NCI-H226 (cell line): ENCODE measurements at regions not wholly inside any gene's neighbourhood (a gene's known extent, or its start where the extent isn't known, plus 50 kb on each side); places are given as distances from the start of the nearest gene placed in this dataset.
A peak's percentile ranks its signal among the peaks of the same experiment; 100 is the strongest.

Experiments
- DNase-seq: peaks from one replicate; pipeline ENCODE4 v3.0.0-alpha.2; 2015

DNA sequence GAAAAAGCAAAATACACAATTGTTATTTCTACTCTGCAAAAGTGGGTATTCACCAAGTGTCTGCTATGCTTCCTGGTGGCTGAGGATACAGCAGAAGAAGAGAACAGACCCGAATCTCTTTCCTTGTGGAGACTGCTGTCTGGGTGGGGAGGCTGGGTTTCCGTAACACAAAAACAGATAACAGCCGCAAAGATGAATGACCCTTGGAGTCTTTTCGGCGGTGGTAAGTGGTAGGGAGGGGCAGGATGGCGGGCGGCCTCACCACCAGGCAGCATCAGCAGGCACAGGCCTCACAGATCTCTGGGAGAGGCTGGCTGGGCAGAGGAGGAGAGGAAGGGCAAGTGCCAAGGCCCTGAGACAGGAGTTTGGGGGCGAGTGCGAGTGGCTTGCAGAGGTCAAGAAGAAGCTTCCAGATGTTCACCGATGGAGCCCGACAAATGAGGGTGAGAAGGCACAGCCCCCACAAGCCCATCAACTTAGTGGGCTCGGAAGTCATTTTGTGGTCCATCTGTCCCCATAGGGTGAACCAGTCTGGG lies 164.2 kb downstream of the RHOU start:
- DNase-seq: no peak

DNA sequence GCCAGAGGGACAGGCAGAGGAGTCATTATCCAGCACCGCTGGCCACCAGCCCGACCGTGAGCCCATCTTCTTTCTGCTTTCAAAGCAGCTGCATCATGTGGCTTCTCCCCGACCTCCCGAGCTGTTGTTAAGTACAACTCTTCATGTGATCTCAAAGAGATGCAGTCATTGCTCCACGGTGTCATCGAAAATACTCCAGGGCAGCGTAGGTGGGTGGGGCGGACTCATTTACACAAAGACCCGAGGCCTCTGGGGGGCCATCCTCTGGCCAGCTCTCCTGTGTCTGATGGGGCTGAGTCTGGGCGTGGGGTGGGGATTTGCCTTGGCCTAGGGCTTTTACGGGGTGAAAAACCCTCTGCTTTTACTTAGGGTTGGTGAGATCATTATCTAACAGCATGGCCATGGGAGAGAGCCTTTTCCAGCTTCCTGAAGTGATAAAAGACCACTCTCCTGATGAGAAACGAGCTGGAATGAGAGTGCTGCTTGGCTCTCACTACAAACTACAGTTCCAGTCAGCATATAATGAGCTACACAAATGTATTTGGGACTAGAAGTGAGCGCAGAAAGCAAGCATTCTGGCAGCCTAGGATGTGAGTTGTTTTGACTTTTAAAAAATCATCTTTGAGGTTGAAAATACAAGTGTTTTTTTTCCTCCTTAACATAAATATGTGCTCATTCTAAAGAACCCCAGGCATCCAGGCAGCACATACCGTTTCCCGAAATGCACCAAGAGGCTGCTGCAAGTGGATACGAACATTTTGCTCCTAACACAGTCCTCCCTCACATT lies 165.0 kb downstream of the RHOU start:
- no peak for DNase-seq

DNA sequence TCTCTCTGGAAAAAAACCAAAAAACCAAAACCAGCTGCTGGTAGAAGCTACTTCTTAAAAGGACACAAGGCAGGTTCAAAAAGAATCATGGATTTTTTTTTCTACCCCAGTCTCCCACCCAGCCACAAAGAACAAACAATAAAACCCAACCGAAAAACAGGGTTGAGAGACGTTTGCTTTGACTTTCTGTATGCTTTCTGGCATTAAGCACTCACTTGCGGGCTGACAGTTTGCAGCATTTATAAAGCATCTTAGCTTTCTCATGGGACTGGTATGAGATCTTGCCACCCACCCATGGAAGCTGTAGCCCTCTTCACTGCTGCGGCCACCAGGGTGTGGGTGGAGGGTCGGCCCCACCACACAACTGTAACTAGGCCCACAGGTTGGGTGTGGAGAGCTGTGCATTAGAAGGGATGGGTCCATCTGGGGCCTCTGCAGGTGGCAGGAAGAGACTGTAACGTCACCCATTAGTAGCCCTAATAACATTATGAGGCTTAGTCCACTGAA lies 165.7 kb downstream of the RHOU start:
- no peak for DNase-seq

DNA sequence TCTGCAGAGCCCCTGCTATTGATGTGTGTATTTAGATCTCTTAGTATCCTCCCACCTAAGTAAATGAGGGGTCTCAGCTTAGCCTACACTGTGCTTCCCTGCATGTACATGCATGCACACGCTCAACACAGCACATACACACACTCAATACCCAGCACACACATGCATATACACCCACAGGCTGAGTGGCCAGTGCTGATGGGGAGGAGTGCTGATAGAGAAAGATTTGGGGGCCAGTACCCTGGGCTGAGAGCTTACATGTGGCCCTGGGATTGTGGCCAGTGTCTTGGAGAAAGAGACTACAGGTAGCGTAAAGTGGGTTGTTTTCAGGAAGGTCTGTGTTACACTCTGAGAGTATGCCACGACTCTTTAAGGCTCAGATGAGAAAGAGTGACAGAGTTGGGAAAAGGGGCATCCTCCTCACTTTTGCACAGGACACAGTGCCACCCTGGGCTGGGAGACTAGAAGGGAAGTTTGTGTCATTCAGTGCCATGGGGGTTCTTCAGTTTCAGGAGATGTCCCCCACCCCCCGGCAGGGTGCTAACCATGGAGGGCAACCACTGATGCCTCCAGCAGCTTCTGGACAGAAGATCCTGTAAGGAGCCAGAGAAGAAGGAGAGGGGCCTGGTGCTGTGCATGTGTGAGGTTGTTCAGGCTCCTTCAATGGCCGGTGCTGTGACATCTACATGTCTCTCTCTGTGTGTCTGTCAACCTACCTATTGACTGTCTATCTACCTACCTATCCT lies 166.8 kb downstream of the RHOU start:
- DNase-seq: no peak

DNA sequence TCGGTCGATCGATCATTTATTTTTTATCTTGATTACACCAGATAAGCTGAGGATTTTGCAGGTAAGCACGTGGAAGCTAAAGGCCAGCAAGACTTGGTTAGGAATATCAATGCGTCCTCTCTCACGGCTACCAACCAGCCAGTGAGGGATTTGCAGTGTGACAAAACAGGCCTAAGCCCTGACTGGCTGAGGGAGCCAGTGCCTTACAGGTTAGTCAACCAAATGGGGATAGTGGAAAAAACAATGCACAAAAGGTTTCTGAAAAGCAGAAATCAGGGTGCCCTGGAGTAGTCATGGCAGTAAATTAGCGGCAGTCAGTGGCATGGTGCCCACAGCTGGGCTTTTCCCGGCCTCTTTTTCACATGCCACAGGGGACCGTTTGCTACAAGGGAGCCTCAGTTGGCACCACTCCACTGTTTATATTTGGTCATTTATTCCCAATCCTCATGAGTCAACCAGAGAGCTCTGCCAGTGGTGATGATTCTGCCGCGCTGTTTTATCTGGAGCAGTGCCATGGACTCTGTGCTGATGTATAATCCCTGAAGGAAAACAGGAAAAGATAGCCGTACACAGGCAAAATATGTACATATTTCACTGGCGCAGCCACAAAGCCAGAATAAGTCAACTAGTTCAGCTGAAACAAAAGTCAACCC lies 167.6 kb downstream of the RHOU start:
- DNase-seq: peak; percentile 80

DNA sequence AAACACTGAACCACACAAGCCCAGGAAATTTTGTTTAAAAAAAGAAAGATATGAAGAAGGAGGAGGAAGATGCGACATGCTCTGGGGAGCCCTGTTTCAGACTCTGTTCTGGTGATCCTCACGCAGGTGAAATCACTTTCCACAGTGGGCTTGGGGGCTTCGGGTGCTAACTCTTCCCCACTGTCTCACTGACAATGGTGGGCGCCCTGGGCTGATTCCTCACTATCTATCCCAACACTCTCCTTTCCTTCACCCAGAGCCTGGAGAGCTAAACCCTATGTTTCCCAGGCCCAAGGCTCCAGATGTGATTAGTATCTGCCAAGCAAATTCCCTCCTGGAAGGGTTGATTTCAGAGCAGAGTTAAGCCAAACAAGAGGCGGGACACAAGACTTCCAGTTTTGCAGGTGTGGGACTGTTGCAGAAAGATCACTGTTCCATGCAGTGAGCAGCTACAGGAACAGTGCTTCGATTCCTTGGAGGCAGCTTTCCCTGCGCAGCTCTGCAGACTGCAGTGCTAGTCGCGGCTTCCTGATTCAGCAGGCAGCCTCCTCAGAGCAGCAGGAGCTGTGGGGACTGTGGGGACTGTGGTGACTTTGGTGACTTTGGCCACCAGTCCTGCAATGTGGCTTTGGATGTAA lies 168.3 kb downstream of the RHOU start:
- DNase-seq: no peak

DNA sequence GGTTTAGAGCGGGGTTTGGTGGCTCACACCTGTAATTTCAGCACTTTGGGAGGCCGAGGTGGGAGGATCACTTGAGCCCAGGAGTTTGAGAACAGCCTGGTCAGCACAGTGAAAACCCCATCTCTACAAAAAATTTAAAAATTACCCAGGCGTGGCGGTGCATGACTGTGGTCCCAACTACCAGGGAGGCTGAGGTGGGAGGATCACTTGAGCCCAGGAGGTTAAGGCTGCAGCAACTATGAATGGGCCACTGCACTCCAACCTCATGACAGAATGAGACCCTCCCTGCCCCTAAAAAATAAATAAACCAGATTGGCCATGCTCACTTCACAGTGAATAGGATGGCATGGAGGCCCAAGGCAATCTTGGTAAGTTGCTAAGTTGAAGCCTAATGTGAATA lies 168.9 kb downstream of the RHOU start:
- DNase-seq: no peak

DNA sequence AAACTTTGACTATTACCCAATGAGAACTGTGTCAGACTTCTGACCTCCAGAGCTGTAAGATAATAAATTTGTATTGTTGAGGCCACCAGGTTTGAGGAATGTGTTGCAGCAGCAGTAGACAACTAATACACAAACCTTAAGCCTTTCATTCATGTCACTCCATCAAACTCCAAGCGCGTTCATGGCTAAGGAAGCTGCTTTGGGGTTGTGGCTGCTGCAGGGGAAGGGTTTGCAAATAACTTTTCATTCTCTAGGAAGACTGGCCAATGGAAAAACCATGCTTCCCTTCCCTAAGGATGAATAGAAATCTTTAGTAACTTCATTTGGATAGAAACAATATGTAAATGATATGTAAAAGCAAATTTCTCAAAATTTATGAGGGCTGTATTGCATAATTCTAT lies 170.4 kb downstream of the RHOU start:
- DNase-seq: no peak

DNA sequence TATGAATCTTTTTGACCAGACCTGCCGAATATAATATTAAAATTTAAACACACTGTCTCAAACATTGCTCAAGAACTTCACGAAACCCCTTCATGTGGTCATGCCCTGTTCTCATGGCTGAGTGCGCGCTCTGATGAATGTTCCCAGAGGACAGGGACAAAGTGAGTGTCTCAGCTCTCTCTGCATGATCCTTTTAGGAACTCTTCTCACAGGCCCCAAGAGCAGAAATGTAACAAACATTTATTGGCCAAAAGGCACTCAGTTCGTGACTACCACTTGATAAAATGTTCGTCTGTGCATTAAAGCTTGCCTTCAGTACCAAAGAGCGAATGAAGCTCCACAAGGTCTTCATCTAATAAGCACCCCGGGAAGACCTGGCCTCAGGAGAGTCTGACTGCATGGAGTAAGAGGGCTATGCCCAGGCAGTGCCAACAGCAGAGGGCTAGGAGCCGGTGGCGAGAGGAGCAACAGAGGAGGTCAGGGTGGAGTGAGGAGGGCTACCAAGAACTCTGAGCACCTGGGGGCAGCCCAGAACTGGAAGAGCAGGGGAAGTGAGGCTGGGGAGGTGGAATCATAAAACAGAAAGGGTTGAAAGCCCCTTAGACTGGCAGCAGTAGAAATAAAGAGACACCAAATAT lies 171.1 kb downstream of the RHOU start:
- DNase-seq: no peak

DNA sequence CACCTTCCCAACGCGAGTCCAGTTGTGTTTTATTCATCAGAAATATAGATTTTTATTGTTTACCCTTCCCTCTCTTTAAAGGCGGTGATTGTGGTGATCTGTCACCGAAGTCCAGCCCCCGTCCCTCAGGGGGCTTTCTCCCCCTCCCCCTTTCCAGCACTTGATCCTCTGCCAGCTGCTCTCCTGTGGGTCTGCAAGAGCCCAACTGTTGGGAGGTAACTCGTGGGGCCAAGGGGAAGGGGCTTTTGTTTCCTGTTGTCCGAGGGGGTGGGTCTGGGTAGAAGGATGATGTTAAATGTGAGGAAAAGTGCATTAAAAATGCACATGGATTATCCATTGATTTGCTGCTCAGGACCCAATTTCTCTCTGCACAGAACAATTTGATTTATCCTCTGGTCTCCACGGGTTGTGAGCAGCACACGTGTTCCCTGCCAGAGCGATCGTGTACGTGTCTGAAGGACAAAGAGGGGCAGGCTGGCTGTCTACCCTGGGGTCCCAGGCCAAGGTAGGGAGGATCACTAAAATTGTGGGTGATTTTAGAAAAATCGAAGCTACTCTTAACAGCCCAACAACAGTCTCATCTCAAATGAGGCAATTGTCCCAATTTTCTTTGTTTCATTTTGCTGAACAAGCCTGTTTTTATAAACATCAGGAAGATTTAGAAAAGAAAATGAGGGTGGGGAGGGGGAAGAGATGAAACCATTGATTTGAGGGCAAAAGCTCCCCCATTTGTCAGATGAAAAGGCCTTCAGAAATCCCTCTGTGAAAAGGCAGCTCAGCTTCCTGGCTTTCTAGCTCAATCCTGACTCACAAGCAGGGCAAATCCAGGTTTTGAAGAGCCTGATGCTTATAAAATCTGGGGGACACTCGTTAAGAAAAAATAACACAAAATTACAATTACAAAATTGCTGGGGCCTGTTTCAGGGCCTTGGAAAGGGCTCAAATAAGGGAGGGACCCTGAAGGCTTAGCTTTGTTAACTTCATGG lies 176.2 kb downstream of the RHOU start:
- DNase-seq: no peak

DNA sequence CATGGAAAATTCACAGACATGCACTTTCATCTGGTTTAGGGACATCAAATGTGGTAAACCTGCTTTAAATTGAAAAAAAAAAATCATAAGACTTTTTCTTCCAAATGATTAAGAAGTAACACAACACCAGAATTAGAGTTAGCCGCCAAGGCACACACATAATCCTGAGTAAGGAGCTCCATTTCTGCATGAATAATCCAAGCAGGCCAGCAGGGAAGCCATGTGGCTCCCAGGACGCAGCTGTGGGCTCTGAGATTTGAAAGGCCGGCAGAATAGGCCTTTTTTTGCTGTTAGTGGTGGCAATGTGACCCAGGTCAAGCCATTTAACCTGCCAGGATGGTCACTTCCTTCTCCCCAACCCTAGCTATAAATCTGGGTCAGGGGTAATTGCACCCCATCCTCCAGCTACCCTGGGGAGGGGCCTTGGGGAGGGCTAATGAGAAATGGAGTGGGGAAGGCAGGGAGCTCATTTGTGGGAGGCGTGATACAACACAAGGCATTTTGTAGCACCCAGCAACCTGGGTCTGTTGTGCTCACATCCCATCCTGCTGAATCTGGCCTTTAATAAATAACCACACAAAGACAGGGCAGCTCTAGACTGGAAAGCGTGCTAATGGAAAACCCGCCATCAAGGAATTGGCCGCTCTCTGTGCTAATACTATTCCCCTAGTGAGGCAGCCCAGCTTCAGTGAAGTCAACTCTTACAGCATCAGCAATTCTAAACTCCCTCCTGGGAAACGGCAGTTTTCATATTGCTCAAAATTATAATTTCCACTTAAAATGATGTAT lies 178.5 kb downstream of the RHOU start:
- DNase-seq: no peak

DNA sequence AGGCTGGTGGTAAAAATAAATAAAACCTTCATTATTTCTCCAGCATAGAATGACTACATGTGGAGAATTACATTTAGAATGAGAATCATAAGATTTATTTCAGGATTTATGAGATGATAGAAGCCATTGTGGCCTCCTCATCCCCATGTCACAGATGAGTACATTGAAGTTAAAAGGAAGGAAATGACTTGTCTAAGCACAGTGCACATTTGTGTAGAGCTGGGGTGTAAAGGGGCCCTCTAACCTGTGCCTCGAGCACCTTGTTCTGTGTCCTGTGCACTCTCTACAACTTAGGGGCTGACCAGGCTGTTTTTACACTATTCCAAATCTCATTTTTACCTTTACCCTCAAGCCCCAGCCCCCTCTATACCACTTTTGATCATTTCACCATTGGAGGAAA lies 179.4 kb downstream of the RHOU start:
- DNase-seq: no peak

DNA sequence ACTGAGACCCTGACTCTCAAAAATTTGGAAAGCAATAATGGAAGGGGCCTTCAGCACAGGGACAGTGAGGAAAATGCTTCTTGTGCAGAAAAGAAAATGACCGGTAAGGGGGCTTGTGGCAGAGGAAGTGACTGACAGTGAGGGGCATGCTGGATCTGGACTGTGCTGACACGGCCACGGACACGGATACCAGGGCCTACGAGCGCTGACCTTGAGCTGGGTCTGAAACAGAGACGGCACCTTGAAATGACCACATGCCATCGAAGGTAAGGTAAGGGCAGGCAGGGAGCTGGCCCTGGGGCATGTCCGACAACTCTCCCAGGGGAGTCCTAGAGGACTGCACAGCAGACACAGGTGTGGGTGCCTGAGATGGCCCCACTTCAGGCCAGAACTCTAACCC lies 182.1 kb downstream of the RHOU start:
- DNase-seq: no peak

DNA sequence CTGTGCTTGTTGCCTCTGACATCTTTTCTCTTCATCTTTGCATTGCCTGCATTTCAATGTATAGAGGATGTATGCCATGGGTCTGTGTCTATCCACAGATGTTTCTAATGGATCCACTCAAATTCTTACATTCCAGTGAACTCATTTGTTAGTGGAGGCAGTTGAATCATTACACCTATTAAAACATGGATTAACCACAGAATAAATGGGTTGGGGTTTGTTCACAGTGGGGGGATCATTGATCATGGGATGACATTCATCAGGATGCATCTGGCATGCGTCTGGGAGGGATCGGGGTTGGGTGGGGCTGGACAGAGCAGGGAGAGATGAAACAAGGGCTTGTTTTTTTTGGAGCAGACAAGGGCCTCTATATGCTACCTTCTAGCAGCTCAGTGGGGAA lies 182.5 kb downstream of the RHOU start:
- no peak for DNase-seq

DNA sequence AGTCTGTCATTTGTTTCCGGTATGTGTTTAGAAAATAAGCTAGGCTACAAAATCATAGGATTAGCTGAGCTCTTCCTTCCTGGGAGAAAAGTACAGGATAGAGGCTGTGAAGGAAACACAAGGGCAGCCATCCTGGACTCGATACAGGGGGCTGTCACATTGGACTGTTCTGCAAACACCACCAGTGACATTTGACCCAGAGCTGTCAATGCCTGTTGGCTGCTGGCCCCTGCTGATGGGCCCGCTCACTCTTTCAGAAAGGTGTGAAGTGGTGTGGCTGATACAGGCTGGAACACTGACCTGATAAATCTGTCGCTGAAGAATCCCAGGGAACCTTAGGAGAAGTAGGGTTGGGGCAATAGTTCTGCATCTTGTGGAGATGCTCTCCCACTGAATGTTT lies 183.1 kb downstream of the RHOU start:
- no peak for DNase-seq

DNA sequence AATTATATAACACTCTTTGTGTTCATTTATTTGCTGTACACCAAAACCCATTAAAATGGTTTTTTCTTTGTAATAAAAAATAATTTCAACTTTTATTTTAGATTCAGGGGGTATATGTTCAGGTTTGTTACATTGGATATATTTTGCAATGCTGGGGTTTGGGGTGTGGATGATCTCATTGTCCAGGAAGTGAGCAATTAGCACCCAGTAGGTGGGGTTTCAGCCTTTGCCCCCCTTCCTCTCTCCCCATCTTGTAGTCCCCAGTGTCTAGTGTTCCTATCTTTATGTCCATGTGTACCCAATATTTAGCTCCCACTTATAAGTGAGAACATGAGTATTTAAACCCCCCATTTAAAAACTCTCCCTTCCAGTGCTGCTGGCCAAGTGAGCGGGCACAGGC lies 184.6 kb downstream of the RHOU start:
- no peak for DNase-seq

DNA sequence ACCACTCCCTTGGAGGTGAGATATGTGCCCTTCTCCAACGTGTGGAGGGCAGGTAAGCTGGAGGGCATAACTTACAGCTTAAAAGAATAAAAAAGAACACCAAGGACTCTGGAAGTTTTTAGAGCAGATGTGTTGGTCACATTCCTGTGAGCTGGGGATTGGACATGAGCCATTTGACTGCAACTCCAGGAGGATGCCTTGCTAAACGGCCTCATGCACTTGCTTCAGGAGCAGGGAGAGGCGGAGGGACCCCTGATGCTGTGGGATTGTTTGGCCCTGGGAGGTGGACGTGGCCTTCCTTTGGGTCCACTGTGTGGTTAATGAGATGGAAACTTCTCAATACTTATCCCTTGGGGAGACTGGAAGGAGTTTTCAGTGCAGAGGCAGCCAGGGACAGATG lies 185.6 kb downstream of the RHOU start:
- no peak for DNase-seq

DNA sequence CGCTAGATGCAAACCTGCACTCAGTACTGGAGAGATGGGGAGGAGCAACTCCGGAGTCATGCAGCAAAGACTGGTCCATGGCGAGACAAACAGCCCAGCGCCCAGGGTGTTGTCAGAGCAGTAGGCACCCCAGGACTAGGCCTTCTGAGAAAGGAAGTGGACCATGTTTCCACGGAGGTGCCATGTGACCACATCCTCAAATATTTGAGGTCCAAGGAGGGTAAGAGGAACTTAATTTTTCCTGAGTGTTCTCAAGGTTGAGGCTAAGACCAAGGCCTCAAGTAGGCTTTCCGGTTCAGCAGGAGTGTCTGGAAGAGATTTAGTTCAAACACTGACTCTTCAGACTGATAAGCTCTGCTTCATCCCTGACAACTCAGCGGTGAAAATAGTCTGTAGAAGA lies 186.2 kb downstream of the RHOU start:
- no peak for DNase-seq

DNA sequence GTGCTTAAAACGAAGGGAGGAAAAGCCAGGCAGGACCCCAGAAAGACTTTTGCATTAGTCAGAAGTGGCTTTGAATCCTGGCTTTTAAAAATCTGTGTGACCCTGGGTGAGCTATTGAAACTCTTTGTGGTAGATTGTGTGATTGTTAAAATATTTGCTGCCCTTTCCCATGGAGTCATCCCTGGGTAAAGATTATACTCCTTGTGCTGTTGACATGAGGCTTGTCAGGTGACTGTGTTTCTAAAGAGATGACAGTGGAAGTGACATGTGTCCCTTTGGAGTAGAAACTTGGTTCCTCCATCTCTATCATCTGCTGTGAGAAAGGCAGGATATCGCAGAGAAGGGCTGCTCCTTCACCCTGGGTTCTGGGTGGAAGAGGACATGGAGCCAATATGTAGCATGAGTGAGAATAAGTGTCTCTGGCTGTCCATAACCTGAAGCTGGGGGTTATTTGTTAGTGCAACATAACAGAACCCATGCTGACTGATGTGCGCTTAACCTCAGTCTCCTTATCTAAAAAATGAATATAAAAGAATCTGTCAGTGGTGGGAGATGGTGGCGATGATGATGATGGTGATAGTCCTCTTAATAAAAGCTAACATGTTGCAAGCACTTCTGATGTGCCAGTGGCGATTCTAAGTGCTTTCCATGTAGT lies 187.6 kb downstream of the RHOU start:
- no peak for DNase-seq
